NCI-H460 (cell line): ENCODE measurements at regions not wholly inside any gene's neighbourhood (a gene's known extent, or its start where the extent isn't known, plus 50 kb on each side); places are given as distances from the start of the nearest gene placed in this dataset.

Experiments
- DNase-seq: peaks from one replicate; pipeline ENCODE4 v3.0.0-alpha.2; 2016; ENCODE audit warnings: low read depth; ENCODE audit errors: extremely low read depth

DNA sequence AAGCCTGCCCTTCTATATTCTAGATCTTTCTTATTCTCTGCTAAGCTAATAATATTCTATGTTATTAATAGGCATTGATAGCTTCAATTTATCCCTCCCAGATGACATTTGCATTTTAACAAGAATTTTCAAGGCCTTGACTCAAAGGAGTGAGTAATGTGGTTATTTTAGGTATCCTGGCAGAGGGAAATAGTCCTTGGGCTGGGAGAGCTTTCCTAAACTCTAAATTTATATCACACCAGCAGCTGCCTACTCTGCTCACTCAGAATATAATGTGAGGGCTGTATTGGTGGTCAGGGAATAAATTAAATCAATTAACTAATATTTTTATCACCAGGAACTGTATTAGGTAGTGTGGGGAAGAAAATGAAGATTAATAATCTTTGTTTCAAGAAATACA is 74.8 kb upstream of the ADAM23 start:
- DNase-seq: no peak

- DNase-seq: no peak
Observed at GRCh38 chr2:206368933-206369569, 74.3 kb upstream of the ADAM23 start.

GRCh38 chr2:206375956-206376355 is 67.4 kb upstream of the ADAM23 start:
- DNase-seq: no peak

- DNase-seq: no peak
Observed at GRCh38 chr2:206378835-206379234, 64.5 kb upstream of the ADAM23 start.

DNA sequence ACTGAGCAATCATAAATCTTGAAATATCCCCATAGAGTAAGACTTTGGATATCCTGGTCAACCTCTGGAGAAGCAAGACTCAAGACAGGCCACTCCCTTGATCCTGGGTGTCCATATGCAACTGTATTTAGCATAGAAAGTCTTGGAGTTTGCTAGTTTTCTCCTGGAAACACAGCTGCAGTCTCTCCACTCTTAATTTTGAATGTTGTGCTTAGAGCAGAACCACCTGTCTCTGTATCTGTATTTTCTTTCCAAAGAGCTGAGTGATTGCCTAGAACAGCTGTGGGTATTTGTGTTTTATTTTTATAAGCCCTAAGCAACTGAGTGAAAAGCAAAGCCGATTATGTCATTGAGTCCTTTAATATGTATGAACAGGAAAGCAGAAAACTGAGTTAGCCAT is 64.1 kb upstream of the ADAM23 start:
- DNase-seq: no peak

DNA sequence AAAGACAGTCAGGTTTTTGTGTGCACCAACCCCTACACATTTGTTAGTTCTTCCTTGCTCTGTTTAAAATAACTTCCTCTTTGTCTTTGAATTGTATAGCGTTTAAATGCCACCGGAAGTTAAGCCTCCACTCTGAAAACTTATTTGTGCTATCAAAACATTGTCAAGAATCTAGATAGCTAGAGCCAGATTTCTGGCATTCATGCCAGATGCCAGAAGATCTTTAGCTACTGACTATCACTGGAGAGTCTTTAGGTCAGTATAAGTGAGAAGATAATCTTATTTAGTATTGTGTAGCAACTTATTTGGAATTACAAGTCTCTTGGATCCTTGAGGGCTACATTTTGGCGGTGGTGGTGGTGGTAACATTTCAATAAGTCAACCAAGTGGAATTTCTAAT is 63.4 kb upstream of the ADAM23 start:
- DNase-seq: no peak

DNA sequence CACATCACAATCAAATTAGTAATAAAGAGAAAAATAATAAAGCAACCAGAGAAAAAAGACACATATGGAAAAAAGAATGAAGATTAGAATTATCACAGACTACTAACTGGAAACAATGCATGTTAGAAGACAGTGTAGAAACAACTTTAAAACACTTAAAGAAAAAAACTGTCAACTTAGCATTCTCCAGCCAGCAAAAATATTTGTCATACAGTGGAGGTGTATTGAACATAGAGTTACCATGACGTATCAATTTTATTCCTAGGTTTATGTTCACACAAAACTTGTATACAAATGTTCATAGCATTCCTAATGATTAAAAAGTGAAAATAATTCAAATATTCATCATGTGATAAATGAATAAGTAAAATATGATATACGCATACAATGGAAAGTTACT is 61.5 kb upstream of the ADAM23 start:
- no peak for DNase-seq

GRCh38 chr2:206383669-206384068 is 59.7 kb upstream of the ADAM23 start:
- DNase-seq: no peak

GRCh38 chr2:206387808-206388207 is 55.5 kb upstream of the ADAM23 start:
- DNase-seq: no peak

GRCh38 chr2:206388698-206389097 is 54.6 kb upstream of the ADAM23 start:
- DNase-seq: no peak

DNA sequence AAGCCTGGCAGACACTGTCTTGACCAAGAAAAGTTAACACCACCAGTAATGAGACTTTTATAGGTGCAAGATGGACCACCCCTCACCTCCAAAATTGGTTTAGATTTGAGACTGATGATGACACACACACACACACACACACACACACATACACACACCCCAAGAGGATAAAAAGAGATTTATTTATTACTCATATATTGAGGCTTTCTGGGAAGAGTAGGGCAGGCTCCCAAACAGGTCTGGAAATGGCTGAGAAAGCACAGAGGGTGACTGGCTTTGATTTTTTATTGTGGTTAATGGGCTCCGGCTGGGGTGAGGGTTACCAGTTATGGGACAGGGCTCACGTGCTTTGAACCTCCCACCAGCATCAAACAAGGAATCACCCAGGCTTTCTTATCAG is 54.2 kb upstream of the ADAM23 start:
- DNase-seq: no peak

DNA sequence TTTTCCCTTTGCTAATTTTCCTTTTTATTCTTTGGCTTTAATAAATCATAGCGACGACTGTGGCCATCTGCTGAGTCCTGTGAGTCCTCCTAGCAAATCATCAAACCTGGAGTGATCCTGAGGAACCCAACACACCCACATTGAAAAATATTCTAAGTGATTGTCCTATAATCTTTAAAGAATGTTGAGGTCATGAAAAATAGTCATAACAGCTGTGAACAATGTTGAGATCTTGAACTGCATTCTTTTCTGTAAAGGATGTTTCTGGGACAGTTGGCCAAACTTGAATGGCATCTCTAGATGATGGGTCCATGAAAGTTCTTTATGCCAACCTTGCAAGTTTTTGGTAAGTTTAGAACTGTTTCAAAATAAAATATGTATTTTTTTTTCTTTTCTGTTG is 53.2 kb upstream of the ADAM23 start:
- DNase-seq: no peak

GRCh38 chr2:206392118-206392517 is 51.2 kb upstream of the ADAM23 start:
- peak; percentile 60 for DNase-seq
